HG03442 (cell line): ENCODE measurements at regions not wholly inside any gene's neighbourhood (a gene's known extent, or its start where the extent isn't known, plus 50 kb on each side); places are given as distances from the start of the nearest gene placed in this dataset.

ENCODE experiments used
- ATAC-seq: cut with Tn5 transposase; IDR thresholded peaks from one replicate; pipeline ENCODE4 v1.9.1; 2021; ENCODE audit warnings: mild to moderate bottlenecking, moderate library complexity; ENCODE audit not compliant: unreplicated experiment

DNA sequence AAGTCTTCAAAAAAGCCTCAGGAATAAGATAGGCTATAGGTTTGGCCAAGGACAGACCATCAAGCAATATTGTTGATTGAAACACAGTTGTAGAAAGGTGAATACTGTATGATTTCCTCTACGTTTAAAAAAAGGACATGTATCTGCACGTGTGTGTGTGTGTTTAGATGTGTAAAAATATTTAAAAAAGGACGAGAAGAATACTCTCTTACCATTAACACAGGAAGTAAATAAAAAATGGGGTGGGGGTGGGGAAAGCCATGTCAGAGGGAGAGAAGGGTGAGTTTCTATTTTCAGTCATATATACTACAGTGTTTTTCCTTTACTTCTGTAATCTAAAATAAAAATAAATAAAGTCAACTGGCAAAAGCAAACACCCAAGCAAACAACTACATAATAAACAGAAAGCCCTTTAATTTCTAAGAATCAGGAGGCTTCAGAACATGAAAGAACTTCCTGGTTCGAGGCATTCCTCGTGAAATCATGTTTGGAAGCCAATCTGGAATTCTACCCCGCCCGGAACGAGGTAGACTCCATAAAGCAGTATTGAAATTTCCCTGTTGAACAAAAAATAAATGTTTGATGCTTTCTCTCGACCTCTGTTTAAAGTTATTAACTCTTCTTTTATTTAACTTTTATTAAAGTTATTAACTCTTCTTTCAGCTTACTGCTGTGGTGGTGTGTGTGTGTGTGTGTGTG, 158.1 kb upstream of the ZNF217 start:
- no peak for ATAC-seq

DNA sequence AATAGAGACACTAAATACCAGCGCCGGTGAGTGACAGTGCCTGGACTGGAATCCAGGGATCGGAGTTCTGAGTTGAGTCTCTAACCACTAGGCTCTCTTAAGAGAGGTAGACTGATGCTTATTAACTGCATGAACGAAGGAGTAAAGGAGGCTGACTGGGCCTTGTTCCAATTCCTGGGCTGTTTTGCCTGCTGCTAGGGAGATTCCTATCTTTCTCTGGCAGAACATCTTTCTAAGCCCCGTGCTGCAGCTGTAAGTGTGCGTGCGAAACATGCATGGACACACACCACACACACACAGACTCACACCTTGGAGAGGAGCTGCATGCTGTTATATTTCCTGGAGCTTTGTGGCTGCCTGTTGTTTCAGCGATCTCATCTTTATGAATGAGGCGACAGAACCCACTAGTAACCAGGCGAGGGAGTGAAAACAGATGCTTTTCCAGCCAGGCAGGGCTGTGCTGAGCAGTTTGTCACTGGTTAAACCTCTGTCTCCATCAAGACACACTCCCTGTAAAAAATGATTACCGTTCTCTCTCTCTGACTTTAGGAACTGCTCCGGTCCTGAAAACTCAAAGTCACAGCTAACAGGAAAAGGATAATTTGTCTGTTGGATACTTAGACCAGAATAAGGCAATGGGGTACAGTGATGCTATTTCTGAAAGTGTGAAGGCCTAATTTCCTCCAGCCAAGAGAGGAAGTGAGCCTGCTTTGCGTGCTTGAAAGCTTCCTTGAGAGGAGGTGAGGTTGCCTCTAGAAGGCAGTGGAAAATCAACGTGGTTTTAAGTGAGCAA, 157.4 kb upstream of the ZNF217 start:
- ATAC-seq: peak; percentile 66

DNA sequence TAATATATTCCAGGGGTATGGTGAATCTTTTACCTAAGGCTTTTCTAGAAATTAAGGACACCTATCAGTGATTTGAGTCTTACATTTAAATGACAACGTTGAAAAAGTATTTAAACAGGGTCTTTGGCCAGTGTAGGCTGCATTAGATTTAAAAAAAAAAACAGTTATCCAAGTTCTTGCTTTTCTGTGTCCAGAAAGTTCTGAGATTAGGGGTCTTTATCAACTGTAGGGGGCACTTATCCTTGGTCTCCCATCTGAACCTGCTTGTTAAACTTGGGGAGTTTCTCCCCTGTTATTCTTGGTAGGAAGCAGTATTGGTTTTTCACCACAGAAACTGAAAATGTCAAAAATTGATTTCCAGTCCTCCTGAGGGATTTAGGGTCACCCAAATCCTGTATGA, 155.9 kb upstream of the ZNF217 start:
- no peak for ATAC-seq

DNA sequence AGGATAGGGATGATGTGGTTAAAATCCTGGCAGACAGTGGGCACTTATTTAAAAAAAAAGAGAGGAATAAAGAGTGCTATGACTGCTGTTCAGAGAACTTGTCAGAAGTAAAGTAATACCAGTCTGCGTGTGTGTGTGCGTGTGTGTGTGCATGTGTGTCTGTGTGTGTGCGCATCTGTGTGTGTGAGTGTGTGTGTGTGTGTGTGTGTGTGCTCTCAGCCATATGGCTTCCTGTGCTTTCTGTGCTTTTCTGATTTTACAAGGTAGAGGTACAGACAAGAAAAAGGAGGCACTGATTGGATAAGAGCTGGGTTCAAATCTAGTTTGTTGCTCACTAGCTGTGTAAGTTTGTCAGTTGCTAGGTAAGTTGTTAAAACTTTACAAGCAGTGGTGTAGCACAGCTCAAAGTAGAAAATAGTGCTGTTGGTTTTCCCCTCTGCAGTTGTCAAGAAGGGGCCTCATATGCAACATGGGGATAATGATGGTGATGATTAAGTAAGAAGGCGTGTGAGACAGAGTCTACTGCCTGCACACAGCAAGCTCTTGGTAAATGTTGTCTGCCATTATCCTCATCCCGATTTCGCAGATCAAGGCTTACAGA, 155.3 kb upstream of the ZNF217 start:
- no peak for ATAC-seq

DNA sequence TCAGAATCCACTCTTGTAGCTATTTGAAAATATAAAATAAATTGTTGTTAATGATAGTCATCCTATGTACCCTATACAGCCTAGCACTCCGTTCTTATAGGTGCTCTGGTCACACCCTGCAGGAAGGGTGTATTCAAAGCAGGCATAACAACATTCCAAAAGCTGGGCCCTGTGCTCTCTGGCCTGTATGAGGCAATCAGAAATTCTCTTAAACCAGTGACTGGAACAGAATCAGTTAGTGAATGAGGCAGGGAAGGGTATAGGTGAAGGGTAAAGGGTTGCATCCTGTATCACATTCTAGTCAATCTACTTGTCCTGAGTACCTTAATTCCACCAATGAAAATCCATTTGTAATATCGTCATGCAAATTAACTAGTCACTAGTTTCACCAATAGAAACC, 154.5 kb upstream of the ZNF217 start:
- ATAC-seq: no peak

DNA sequence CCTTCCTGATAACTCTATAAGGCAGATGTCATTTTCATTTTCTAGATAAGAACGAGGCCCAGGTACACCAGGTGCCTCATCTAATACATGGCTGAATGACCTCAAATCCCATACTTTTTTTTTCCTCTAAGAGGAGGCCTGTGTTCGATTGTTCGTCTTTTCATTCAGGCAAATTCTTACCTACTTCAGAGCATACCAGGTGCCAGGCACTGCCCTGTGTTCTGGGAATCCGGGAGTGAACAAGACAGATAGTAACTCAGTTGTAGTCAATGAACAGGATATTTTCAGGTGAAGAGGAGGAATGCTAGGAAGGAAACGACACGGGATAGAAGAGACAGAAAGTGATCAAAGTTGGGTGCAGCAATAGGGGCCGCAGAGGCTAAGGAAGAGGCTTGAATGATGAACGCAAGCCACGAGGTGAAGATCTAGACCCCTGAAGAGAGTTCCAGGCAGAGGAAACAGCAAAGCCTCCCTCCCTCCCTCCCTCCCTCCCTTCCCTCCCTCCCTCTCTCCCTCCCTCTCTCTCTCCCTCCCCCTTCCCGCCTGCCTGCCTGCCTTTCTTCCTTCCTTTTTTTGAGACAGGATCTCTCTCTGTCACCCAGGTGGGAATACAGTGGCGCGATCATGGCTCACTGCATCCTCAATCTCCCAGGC, 150.1 kb upstream of the ZNF217 start:
- ATAC-seq: no peak

DNA sequence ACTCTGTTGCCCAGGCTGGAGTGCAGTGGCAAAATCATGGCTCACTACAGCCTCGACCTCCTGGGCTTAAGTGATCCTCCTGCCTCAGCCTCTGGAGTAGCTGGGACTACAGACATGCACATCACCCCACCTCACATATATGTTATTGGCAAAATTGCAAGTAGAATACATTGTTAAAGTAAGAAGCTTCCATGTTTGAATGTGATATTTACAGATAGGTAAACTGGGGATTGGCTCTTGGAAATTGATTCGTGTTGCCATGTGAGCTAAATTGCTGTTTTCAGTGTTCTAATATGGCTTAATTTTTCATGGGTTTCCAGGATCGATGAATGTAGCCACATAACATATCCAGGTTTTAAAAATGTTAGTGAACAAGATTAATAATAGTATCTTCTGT, 149.0 kb upstream of the ZNF217 start:
- ATAC-seq: no peak

DNA sequence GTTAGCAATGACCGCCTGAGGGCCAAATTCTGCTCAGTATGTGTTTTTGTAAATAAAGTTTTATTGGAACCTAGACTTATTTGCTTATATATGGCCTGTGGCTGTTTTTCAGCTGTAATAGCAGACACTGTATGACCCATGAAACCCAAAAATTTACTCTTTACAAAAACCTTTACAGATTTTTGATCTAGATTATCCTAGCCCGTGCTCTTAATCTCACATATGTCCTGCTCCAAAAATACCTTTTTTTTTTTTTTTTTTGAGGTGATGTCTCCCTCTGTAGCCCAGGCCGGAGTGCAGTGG, 148.0 kb upstream of the ZNF217 start:
- ATAC-seq: no peak

DNA sequence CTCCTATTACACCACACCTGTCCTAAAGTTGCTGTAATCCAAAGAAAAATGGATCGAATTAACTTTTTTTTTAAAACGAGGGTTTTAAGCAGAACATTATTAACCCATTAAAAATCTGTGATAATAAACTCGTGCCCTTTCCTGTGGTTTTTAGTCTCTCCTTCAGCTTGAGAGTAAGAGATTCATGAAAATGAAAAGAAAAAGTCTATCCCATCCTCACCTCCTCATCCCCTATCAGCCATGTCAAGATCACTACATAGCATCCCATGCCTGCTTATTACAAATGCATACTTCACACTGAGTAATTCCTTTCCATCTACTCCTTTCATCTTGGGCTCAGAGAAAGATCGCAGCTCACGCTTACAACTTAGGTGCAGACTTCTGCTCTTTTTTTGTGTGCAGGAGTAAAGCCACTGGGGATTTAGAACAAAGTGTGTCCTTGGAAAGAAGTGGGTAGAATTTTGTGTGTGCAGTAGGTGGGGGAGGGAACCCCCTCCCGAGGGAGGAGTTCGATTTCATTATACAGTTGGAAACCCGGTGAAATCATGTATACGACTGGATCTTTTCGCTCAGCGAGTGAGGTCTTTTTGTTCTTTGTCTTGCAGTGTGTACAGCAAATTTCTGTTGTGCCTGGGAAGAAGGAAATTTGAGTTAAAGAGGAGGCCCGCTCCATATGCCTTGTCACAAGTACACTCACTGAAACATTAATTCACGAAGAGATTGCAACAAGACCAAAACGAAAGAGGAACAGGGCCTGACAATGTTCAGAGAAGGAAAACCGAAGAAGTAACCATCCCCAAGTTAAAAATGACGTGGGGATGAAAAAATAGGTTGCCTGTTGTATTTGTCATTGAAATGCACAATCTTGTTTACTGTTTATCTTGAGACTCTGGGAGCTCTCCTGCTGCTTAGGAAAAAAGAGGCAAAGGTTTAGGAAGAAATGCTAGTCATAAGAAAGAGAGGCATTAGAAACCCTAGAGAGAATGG, 146.5 kb upstream of the ZNF217 start:
- ATAC-seq: peak; percentile 37

DNA sequence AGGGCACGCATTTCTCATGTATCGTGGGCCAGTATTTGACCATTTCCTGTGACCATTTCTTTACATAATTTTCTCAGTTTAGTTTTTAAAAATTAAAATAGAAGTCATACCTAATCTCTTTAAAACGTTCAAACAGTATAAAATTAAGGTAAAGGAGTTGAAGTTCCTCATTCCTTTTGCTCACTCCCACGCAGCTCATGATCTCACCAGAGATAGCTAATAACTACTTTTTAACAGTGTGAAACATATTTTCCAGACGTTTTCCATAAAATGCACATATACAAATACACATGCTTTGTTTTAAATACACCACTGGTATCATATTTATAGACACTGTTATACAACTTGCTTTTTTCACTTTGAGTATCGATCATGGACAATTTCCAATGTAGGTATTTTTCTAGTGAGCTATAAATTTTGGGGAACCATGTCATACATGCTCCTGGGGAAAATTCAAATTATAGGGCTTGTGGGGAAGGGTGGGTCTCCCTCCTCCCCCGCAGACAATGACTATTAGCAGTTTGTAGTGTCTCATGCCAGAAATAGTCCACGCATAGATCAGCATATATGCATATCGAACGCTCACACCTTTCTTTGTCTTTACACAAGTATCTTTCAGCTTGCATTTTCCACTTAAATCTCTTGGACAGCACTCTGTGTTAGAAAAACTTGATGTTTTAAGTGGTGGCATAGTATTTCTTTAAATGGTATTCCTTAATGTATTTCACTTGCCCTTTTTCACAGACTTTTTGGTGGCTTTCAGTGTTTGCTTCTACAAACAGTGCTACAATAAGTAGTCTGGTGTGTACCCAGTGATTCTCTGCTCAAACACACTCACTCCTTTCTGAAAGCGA, 145.5 kb upstream of the ZNF217 start:
- ATAC-seq: peak; percentile 38

DNA sequence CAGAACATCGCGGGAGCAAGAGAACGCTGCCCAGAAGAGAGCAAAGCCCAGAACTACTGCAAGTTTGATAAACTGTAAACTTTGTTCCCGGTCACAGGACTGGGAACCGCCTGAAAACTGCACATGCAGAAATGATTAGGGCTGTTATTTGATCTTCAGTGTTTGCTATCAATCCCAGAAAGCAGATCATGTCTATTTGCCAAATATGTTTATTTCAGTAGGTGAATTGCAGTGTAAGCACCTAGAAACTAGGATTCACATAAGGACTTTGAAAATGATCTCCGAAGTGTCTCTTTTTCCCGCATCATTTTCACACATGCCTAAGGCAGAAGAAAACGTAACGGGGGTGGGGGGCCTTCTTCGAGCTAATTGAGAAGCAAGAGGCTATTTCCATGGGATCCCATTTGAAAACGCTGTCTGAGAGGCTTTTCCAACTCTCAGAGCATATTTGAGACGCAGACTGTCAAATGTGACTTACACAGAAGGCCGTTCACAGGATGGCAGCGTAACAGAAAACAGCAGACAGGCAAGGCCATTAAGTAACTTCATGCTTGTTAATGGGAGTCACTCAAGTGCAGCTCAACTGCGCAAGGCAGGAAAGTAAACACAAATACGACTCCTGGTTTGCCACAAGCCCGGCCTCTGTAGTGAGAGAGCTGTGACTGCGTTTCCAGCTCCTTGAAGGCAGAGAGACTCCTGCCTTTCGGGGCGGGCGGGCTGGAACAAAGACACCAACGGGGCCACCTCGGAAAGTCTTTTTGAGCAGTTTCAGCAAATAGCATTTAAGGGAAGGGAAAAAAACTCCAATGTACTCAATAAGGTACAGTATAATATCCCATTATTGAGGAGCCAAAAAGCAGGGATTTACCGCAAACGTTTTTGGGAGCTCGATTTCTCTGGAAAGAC, 144.7 kb upstream of the ZNF217 start:
- no peak for ATAC-seq

DNA sequence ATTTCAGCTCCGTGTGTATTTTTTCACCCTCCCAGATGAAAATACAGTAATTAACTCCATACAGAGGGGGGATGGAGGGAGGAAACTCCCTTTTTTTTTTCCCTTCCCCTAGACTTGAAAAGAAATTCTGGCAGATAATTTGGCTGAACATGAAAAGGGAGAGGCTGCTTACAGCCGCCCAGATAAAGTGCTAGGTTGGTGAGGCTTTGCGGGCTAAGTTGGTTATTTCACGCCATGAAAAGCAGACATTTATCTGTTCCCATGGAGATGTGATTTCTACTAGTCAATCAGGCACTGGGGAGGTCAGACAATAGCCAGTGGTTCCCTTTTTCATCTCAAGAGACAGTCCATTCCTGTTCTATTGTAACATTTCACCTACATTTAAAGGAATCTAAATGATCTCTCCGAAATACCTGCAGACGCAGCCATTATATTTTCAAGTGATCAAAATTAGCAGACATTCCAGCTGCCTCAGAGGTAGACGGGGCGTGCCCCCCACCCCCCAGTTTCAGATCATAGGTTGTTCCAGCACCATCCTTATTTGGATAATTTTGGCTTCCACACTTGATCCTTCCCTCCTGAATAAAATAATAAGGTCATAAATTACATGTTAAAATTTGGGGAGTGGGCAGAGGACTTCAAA, 143.9 kb upstream of the ZNF217 start:
- ATAC-seq: no peak

DNA sequence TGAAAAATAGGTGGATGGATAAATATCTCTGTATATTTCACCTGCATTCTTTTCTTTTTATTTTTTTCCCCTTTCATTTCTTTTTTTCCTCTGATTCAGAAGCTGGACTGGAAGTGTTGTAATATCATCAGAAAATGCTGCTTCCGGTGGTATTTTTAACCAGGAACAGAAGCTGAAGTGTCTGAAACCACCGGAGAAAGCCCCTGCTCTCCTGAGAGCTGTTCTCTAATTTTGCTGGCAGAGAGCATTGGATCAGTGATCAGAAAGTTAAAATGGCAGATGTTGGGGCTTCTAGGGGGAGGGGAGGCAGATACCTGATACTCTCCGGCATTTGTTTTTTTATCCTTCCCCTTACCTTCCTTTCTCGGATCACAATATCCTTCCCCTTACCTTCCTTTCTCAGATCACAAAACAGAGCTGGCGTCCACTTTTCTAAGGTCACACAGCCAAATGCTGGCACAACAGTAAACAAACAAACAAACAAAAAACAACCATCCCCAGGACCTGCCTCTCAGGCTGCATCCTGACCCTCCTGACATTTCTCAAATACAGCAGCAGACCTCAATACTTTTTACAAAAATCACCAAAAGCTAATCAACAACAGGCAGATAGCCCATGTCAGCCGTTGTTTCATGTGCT, 143.2 kb upstream of the ZNF217 start:
- peak; percentile 36 for ATAC-seq

DNA sequence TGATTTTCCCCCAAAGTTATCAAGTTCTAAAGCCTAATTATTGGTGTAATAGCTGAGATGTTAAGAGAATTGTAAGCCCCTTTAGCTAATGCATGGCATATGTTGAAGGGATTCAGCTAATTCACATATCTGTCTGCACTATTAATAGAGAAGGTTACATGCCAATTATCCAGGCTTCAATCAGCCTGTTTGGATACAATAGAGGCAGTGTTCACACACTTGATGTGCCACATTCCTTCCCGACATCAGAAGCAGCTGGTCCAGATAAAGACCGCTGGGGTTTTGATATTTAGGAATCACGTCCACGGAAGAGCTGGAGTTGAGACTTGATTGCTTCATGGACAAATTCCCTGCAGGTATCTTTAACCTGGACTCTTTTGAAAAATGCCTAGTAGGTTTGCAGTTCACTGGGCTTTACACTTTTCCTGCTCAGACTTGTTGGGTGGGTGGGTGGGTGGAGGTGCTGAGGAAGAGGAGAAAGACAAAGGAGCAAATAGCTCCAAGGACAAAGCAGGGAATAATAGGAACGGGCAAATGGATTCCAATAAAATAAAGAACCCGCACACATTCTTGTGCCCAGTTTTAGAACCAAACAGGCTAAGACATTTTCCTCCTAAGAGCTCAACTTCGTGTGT, 142.6 kb upstream of the ZNF217 start:
- no peak for ATAC-seq

DNA sequence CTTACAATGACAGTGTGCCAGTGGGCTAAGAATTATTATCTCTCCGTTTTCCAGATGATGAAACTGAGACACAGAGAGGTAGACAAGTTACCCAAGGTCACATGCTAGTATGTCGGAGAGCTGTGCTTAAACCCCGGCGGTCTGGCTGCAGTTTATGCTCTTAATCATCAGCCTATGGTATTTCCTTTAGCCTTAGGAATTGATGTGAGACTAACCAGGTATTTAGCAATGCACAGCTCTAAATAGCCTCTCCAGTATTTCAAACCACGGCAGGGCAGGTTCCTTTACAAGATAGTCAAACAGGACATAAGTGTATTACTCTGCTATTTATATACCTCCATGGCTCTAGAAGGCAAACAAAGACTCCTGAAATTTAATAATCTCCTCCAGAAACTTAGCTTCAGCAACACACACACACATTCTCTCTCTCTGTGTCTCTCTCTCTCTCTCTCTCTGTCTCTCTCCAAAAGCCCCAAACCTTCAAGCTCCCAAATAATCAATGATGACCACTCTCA, 142.0 kb upstream of the ZNF217 start:
- ATAC-seq: no peak

DNA sequence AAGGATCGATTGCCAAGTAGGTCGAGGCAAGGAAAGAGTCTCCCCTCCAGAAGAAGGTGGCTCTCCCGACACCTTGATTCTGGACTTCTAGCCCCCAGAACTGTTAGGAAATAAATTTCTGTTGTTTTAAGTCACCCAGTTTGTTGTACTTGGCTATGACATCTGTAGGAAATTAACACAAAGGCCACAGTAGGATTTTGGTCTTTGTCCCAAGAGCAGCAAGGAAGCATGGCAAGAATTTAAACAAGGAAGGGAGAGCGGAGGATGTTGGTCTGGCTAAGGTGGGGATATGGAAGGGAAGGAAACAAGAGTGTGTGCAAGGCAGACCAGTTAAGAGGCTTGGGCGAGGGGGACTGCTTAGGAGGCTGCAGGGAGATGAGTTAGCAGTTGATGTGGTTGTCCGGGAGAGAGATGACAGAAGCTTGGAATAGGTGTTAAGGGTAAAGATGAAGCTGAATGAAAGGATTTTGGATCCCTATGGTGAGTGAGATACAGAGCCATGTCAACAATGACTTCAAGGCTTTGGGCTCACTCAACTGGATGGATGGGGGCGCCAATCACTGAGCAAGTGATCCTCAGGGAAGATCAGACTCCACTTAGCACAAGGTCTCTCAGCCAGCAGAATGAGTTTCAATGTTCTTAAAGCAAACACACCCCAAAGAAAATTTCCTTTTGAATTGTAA, 140.5 kb upstream of the ZNF217 start:
- no peak for ATAC-seq
